Neural cell (in vitro differentiated cells): ENCODE measurements at regions not wholly inside any gene's neighbourhood (a gene's known extent, or its start where the extent isn't known, plus 50 kb on each side); places are given as distances from the start of the nearest gene placed in this dataset.

Experiments used
- H2AFZ ChIP-seq: fragments of 200-600, 300-800 bp; sonication (generic), shearing (Covaris generic); 2 replicates; pipeline ENCODE4 v1.6.0; 2014; ENCODE audit warnings: low read depth, mild to moderate bottlenecking, antibody characterized with exemption, low read length, moderate library complexity
- H3F3A ChIP-seq: fragments of 200-600 bp; shearing (Covaris generic); 2 replicates; pipeline ENCODE4 v1.6.1; 2016; ENCODE audit warnings: mild to moderate bottlenecking, moderate library complexity, mixed read lengths, antibody characterized with exemption, low read length; ENCODE audit not compliant: insufficient read depth, poor library complexity, severe bottlenecking
- H3K27ac ChIP-seq: fragments of 200-600, 300-800 bp; sonication (generic), shearing (Covaris generic); 2 replicates; pipeline ENCODE4 v1.5.1; 2014; ENCODE audit warnings: mild to moderate bottlenecking, low read length, moderate library complexity
- H3K27me3 ChIP-seq: fragments of 300-800, 200-600 bp; sonication (generic), shearing (Covaris generic); 2 replicates; pipeline ENCODE4 v1.6.0; 2014; ENCODE audit warnings: mild to moderate bottlenecking, low read depth, low read length, moderate library complexity; ENCODE audit not compliant: insufficient read depth
- H3K36me3 ChIP-seq: fragments of 300-800, 200-600 bp; sonication (generic), shearing (Covaris generic); 2 replicates; pipeline ENCODE4 v1.5.1; 2014; ENCODE audit warnings: mild to moderate bottlenecking, antibody characterized with exemption, low read length, moderate library complexity; ENCODE audit not compliant: insufficient read depth
- H3K4me2 ChIP-seq: fragments of 300-800, 200-600 bp; sonication (generic), shearing (Covaris generic); 2 replicates; pipeline ENCODE4 v1.6.0; 2014; ENCODE audit warnings: mild to moderate bottlenecking, low read length
- H3K4me3 ChIP-seq: fragments of 300-800, 200-600 bp; sonication (generic), shearing (Covaris generic); 2 replicates; pipeline ENCODE4 v1.5.1; 2014; ENCODE audit warnings: mild to moderate bottlenecking, low read length, moderate library complexity
- H3K79me2 ChIP-seq: fragments of 200-600 bp; shearing (Covaris generic); replicated peaks from 2 replicates; pipeline ENCODE4 v1.6.0; 2014; ENCODE audit warnings: mild to moderate bottlenecking, low read length, moderate library complexity; ENCODE audit not compliant: insufficient read depth
- H3K9ac ChIP-seq: fragments of 300-800, 200-600 bp; sonication (generic), shearing (Covaris generic); 2 replicates; pipeline ENCODE4 v1.6.1; 2016; ENCODE audit warnings: mild to moderate bottlenecking, low read length, mixed read lengths
- H3K9me2 ChIP-seq: fragments of 200-600 bp; shearing (Covaris generic); 2 replicates; pipeline ENCODE4 v1.6.1; 2016; ENCODE audit warnings: mild to moderate bottlenecking, low read length, mixed read lengths; ENCODE audit not compliant: insufficient read depth
- H3K9me3 ChIP-seq: fragments of 200-600, 300-800 bp; sonication (generic), shearing (Covaris generic); 2 replicates; pipeline ENCODE4 v1.6.1; 2016; ENCODE audit warnings: mild to moderate bottlenecking, mixed run types, low read length, moderate library complexity, mixed read lengths
- H4K20me1 ChIP-seq: fragments of 200-600 bp; shearing (Covaris generic); 2 replicates; pipeline ENCODE4 v1.6.1; 2016; ENCODE audit warnings: mild to moderate bottlenecking, mixed run types; ENCODE audit not compliant: insufficient read depth
- CTCF ChIP-seq: fragments of 450-650 bp; IDR thresholded peaks from 2 replicates; pipeline ENCODE4 v1.5.1; 2014; ENCODE audit warnings: antibody characterized with exemption, mild to moderate bottlenecking, moderate library complexity; ENCODE audit not compliant: poor library complexity, severe bottlenecking
- EP300 ChIP-seq: fragments of 450-650 bp; conservative IDR thresholded peaks from 2 replicates; pipeline ENCODE4 v1.6.1; 2014; ENCODE audit warnings: antibody characterized with exemption, mild to moderate bottlenecking, moderate library complexity; ENCODE audit not compliant: poor library complexity, severe bottlenecking
- EZH2 ChIP-seq: fragments of 200-600, 300-800 bp; shearing (Covaris generic), sonication (generic); IDR thresholded peaks from 2 replicates; pipeline ENCODE4 v1.6.1; 2014; ENCODE audit warnings: antibody characterized with exemption, low read length, borderline replicate concordance, mild to moderate bottlenecking; ENCODE audit not compliant: insufficient read depth, poor library complexity, severe bottlenecking
- MXI1 ChIP-seq: fragments of 450-650 bp; conservative IDR thresholded peaks from 2 replicates; pipeline ENCODE4 v1.6.1; 2014; ENCODE audit warnings: antibody characterized with exemption, mild to moderate bottlenecking; ENCODE audit not compliant: poor library complexity, severe bottlenecking
- POLR2AphosphoS5 ChIP-seq: IDR thresholded peaks from 2 replicates; pipeline ENCODE4 v1.6.1; 2012
- RAD21 ChIP-seq: fragments of 450-650 bp; conservative IDR thresholded peaks from 2 replicates; pipeline ENCODE4 v1.6.1; 2014; ENCODE audit warnings: antibody characterized with exemption, mild to moderate bottlenecking, moderate library complexity
- REST ChIP-seq: IDR thresholded peaks from 2 replicates; pipeline ENCODE4 v1.6.1; 2012; ENCODE audit warnings: borderline replicate concordance
- SMC3 ChIP-seq: fragments of 450-650 bp; conservative IDR thresholded peaks from 2 replicates; pipeline ENCODE4 v1.6.1; 2014; ENCODE audit warnings: antibody characterized with exemption, mild to moderate bottlenecking, moderate library complexity; ENCODE audit not compliant: poor library complexity
- TAF1 ChIP-seq: IDR thresholded peaks from 2 replicates; pipeline ENCODE4 v1.6.1; 2012; ENCODE audit warnings: low read depth

- TF ChIP-seq EZH2 = no peak
These were observed 64.8 kb upstream of the MAX start (continued) for GRCh38 chr14:65167072-65167645.

GRCh38 chr14:65168840-65169239, 66.5 kb upstream of the MAX start:
- Histone ChIP-seq H3K9me2 (no peaks in the 10 kb centered on the region), H3F3A (no peaks in the 10 kb centered on the region), H3K9ac (no peak overlapping the region), H3K4me3 (no peak overlapping the region), H2AFZ (no peak overlapping the region), H3K4me2 (no peak overlapping the region), H3K27me3 (no peaks in the 10 kb centered on the region), H3K79me2 (no peaks in the 10 kb centered on the region), H4K20me1 (no peaks in the 10 kb centered on the region), H3K36me3 (no peaks in the 10 kb centered on the region), H3K27ac (no peak overlapping the region), H3K9me3 (no peaks in the 10 kb centered on the region)
- TF ChIP-seq CTCF (no peak), EZH2 (no peak), TAF1 (no peak), EP300 (no peak), SMC3 (no peak), RAD21 (no peak), POLR2AphosphoS5 (no peak), REST (no peak), MXI1 (no peak)

GRCh38 chr14:65169351-65169750, 67.0 kb upstream of the MAX start:
- no peaks in the 10 kb centered on the region for H4K20me1 ChIP-seq
- no peaks in the 10 kb centered on the region for H3K27me3 ChIP-seq
- H3K9me3 ChIP-seq = no peaks in the 10 kb centered on the region
- H3K27ac ChIP-seq = no peak overlapping the region
- TF ChIP-seq MXI1 (no peak), TAF1 (no peak), EZH2 (no peak), CTCF (no peak), RAD21 (no peak), REST (no peak), POLR2AphosphoS5 (no peak), EP300 (no peak), SMC3 (no peak)
- no peak overlapping the region for H2AFZ ChIP-seq
- H3K79me2 ChIP-seq = no peaks in the 10 kb centered on the region
- no peaks in the 10 kb centered on the region for H3K36me3 ChIP-seq
- H3F3A ChIP-seq = no peaks in the 10 kb centered on the region
- no peaks in the 10 kb centered on the region for H3K9me2 ChIP-seq
- no peak overlapping the region for H3K4me2 ChIP-seq
- no peak overlapping the region for H3K4me3 ChIP-seq
- no peak overlapping the region for H3K9ac ChIP-seq
